Fibroblast of skin of left biceps (primary cell): ENCODE measurements at regions not wholly inside any gene's neighbourhood (a gene's known extent, or its start where the extent isn't known, plus 50 kb on each side); places are given as distances from the start of the nearest gene placed in this dataset.

Experiments
- DNase-seq, 2 experiments: peaks; one replicate each; pipeline ENCODE4 v3.0.0-alpha.2; 2013; ENCODE audit warnings: low read depth in 2 of 2

- no peak for DNase-seq
These were observed 576.7 kb upstream of the DIPK2B start for GRCh38 chrX:45777366-45777765.

- peak in 1 of 2 experiments; percentile 54 for DNase-seq
These were observed 574.8 kb upstream of the DIPK2B start for GRCh38 chrX:45775468-45775867.

GRCh38 chrX:45774961-45775360 lies 574.3 kb upstream of the DIPK2B start:
- peak in 1 of 2 experiments; percentile 55 for DNase-seq

- no peak for DNase-seq
These were observed 572.9 kb upstream of the DIPK2B start for GRCh38 chrX:45773572-45773971.

GRCh38 chrX:45771560-45772340 lies 571.1 kb upstream of the DIPK2B start:
- DNase-seq = peak in 1 of 2 experiments; percentile 47

- DNase-seq = peak; percentile 78 to 83
These were observed 570.4 kb upstream of the DIPK2B start for GRCh38 chrX:45771114-45771513.

GRCh38 chrX:45769761-45770582 lies 569.3 kb upstream of the DIPK2B start:
- peak; percentile 60 to 69 for DNase-seq

GRCh38 chrX:45768666-45769236 lies 568.1 kb upstream of the DIPK2B start:
- no peak for DNase-seq

GRCh38 chrX:45766981-45767501 lies 566.4 kb upstream of the DIPK2B start:
- no peak for DNase-seq

GRCh38 chrX:45765767-45766166 lies 565.1 kb upstream of the DIPK2B start:
- DNase-seq = no peak

- no peak for DNase-seq
These were observed 564.6 kb upstream of the DIPK2B start for GRCh38 chrX:45765281-45765680.

GRCh38 chrX:45762699-45763647 lies 562.3 kb upstream of the DIPK2B start:
- DNase-seq = no peak

- DNase-seq = no peak
These were observed 561.2 kb upstream of the DIPK2B start for GRCh38 chrX:45761920-45762319.

- no peak for DNase-seq
These were observed 559.6 kb upstream of the DIPK2B start for GRCh38 chrX:45760187-45760742.

GRCh38 chrX:45758738-45759397 lies 558.2 kb upstream of the DIPK2B start:
- DNase-seq = no peak

- DNase-seq = peak; percentile 65 to 69
These were observed 557.6 kb upstream of the DIPK2B start for GRCh38 chrX:45758319-45758718.

GRCh38 chrX:45757272-45757671 lies 556.6 kb upstream of the DIPK2B start:
- DNase-seq = no peak

GRCh38 chrX:45756557-45756956 lies 555.9 kb upstream of the DIPK2B start:
- no peak for DNase-seq

- DNase-seq = no peak
These were observed 555.0 kb upstream of the DIPK2B start for GRCh38 chrX:45755703-45756102.

- no peak for DNase-seq
These were observed 550.5 kb upstream of the DIPK2B start for GRCh38 chrX:45751156-45751555.
